Right atrium auricular region (tissue), 2 donors: ENCODE measurements at regions not wholly inside any gene's neighbourhood (a gene's known extent, or its start where the extent isn't known, plus 50 kb on each side); places are given as distances from the start of the nearest gene placed in this dataset.

ENCODE experiments used
- DNase-seq: peaks from one replicate; pipeline ENCODE4 v3.0.0-alpha.2; 2019; ENCODE audit warnings: low spot score
- H3K27ac ChIP-seq, 2 donors: fragments of 200-600 bp; sonication (generic); 1 replicate in 1 of 2; 2 replicates in 1 of 2; pipeline ENCODE4 v1.5.1; 2016 to 2019
- H3K27me3 ChIP-seq, 2 donors: fragments of 200-600 bp; sonication (generic); one replicate each; pipeline versions ENCODE4 v1.5.1 to v1.6.0; 2017 to 2019
- H3K36me3 ChIP-seq: fragments of 200-600 bp; sonication (generic); one replicate; pipeline ENCODE4 v1.5.1; 2016
- H3K4me1 ChIP-seq, 2 donors: fragments of 200-600 bp; sonication (generic); one replicate each; pipeline versions ENCODE4 v1.5.1 to v1.6.0; 2017 to 2019
- H3K4me3 ChIP-seq, 2 donors: fragments of 200-600 bp; sonication (generic); 1 replicate in 1 of 2; 2 replicates in 1 of 2; pipeline ENCODE4 v1.5.1; 2017 to 2019; ENCODE audit warnings: mild to moderate bottlenecking in 1 of 2, moderate library complexity in 1 of 2
- H3K9me3 ChIP-seq, 2 donors: fragments of 200-600 bp; sonication (generic); one replicate each; pipeline ENCODE4 v1.5.1; 2019
- TF ChIP-seq, protein P1 (sequence below), 2 donors: fragments of 200-600 bp; sonication (generic); IDR thresholded peaks; one replicate each; pipeline ENCODE4 v1.5.1; 2019; ENCODE audit warnings: antibody characterized with exemption in 2 of 2

DNA sequence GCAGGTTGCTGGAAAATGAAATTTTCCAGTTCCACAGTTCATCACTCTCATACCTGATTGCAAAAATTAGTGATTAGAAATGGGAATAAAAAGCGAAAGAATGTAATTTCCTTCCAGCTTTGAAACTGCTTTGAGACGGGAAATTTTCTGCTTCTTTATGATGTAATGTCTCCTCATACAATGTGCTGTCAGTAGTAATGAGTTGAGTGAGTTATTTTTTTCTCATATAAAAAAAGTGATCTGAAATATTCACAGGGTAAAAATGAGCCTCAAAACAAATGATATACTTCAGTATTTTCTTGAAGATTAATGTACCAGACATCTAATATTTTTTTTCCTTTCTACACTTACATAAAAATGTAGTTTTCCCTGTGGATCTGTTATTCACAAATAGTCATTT lies 179.1 kb upstream of the FAT4 start:
- H3K27ac ChIP-seq, result no peak overlapping the region
- H3K4me3 ChIP-seq, result no peak overlapping the region
- TF ChIP-seq, protein P1, sequence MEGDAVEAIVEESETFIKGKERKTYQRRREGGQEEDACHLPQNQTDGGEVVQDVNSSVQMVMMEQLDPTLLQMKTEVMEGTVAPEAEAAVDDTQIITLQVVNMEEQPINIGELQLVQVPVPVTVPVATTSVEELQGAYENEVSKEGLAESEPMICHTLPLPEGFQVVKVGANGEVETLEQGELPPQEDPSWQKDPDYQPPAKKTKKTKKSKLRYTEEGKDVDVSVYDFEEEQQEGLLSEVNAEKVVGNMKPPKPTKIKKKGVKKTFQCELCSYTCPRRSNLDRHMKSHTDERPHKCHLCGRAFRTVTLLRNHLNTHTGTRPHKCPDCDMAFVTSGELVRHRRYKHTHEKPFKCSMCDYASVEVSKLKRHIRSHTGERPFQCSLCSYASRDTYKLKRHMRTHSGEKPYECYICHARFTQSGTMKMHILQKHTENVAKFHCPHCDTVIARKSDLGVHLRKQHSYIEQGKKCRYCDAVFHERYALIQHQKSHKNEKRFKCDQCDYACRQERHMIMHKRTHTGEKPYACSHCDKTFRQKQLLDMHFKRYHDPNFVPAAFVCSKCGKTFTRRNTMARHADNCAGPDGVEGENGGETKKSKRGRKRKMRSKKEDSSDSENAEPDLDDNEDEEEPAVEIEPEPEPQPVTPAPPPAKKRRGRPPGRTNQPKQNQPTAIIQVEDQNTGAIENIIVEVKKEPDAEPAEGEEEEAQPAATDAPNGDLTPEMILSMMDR (IDR thresholded peaks at IDR 0.05), result no peak
- no peak for DNase-seq
- H3K27me3 ChIP-seq, result no peaks in the 10 kb centered on the region
- no peaks in the 10 kb centered on the region for H3K36me3 ChIP-seq
- H3K4me1 ChIP-seq, result no peaks in the 10 kb centered on the region
- no peaks in the 10 kb centered on the region for H3K9me3 ChIP-seq

DNA sequence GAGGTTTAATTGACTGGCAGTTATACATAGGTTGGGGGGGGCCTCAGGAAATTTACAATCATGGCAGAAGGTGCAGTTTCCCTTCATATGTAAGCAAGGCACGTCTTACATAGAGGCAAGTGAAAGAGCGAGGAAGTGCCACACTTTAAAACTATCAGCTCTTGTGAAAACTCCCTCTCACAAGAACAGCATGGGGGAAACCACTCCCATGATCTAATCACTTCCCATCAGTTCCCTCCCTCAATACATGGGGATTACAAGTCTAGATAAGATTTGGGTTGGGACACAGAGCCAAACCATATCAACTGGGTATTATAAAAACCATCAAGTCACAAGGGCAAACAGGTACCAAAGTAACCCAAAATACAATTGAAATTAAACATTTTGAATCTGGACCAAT lies 182.0 kb upstream of the FAT4 start:
- H3K4me3 ChIP-seq, result no peak overlapping the region
- H3K36me3 ChIP-seq, result no peaks in the 10 kb centered on the region
- no peak overlapping the region for H3K27ac ChIP-seq
- H3K4me1 ChIP-seq, result no peaks in the 10 kb centered on the region
- no peaks in the 10 kb centered on the region for H3K9me3 ChIP-seq
- TF ChIP-seq, protein P1 (IDR thresholded peaks at IDR 0.05), result no peak
- no peak for DNase-seq
- H3K27me3 ChIP-seq, result no peaks in the 10 kb centered on the region

DNA sequence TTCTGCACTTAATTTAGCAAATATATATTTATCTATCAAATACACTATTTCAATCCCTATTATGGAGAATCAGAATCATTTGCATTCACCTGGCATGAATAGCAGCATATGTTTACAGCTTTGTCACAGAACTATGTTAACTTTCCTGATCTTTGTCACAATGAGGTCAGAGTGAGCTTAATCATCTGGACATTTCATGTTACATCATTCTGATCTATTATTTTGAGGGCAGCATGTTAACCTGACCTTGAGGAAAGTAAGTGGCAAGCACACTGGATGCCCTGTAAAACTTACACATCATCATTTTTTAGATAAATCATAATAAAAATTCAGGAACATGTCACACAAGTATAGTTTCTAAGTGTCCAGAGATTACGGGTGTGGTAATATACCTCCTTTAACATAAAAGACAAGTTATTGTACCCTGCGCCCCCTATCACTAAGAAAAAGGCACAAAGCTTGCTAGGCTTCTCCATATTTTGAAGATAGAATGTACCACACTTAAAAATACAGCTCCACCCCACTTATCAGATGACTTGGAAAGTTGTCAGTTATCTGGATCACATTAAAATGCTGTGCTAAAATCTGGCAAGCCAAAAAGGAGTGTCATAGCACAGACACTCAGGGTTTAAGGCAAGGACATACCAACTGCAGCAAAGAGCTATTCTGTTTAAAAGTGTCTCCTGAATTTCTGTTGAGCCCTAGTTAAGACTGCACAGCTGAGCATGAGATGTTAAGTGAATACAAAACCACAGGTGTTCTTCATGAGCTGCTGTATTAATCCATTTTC lies 182.7 kb upstream of the FAT4 start:
- Histone ChIP-seq H3K4me1 (no peaks in the 10 kb centered on the region), H3K27ac (no peak overlapping the region), H3K9me3 (no peaks in the 10 kb centered on the region), H3K36me3 (no peaks in the 10 kb centered on the region), H3K27me3 (no peaks in the 10 kb centered on the region), H3K4me3 (no peak overlapping the region)
- no peak for DNase-seq
- TF ChIP-seq, protein P1 (IDR thresholded peaks at IDR 0.05), result no peak

DNA sequence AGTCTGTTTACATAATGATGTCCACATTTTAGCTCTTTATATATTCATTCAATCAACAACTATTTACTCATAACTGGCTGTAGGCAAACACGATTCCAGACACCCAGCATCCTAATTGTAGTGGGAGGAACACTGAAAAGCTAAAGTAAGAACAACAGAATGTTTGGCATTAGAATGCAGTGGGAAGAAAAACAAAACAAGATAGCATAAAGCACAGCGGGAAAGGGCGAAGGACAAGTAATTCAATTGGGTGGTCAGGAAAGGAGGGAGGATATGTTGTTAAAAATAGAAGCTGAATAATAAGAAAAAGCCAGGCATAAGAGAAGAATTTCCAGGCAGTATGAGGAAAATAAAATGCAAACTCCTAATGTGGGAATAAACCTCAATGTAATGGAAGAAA lies 189.5 kb upstream of the FAT4 start:
- Histone ChIP-seq H3K27me3 (no peaks in the 10 kb centered on the region), H3K27ac (no peak overlapping the region), H3K4me1 (no peaks in the 10 kb centered on the region), H3K9me3 (no peaks in the 10 kb centered on the region), H3K36me3 (no peaks in the 10 kb centered on the region), H3K4me3 (no peak overlapping the region)
- no peak for DNase-seq
- TF ChIP-seq, protein P1 (IDR thresholded peaks at IDR 0.05), result no peak

DNA sequence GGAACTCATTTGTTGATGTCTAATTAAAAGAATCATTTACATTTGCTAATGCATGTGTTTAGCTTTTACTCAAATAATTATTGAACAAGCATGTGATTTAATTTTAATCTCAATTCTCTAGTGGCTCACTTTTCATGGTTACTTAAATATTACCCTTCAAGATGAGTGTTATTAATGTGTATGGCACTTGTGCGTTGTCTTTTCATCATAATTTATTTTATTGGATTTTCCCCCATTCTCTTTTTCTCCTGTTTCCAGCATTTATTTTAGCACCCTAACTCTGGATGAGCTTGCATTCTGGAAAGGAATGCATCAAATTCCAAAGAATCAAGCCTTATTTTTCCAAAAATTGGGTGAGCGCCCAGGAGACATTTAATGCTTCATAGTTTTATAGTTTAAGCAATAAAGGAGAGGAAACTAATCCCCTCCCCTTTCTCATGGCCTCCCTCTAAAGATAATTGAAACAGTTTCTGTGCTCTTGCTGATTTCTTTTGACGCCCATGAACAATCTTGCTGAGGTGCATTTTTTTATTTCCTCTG lies 191.1 kb upstream of the FAT4 start:
- DNase-seq, result no peak
- no peaks in the 10 kb centered on the region for H3K9me3 ChIP-seq
- no peaks in the 10 kb centered on the region for H3K27me3 ChIP-seq

More for the DNA sequence above, 191.1 kb upstream of the FAT4 start:
- Histone ChIP-seq H3K4me1 (no peaks in the 10 kb centered on the region), H3K4me3 (no peak overlapping the region), H3K36me3 (no peaks in the 10 kb centered on the region), H3K27ac (no peak overlapping the region)
- TF ChIP-seq, protein P1 (IDR thresholded peaks at IDR 0.05), result no peak
